H1 (cell line): ENCODE measurements at regions not wholly inside any gene's neighbourhood (a gene's known extent, or its start where the extent isn't known, plus 50 kb on each side); places are given as distances from the start of the nearest gene placed in this dataset.

Experiments
- ASH2L ChIP-seq: fragments of 200-600, 300-600 bp; sonication (generic); IDR thresholded peaks from one replicate; pipeline ENCODE4 v1.7.1; 2017; ENCODE audit warnings: low read length
- BCL11A ChIP-seq, 2 experiments: IDR thresholded peaks; one replicate each; pipeline ENCODE4 v1.6.1; 2011; ENCODE audit warnings: low read depth in 2 of 2, low read length in 2 of 2, mild to moderate bottlenecking in 2 of 2
- CHD7 ChIP-seq: fragments of 300-600 bp; sonication (generic); IDR thresholded peaks from 2 replicates; pipeline ENCODE4 v1.7.1; 2012; ENCODE audit warnings: low read length, moderate library complexity, mild to moderate bottlenecking, inconsistent platforms; ENCODE audit not compliant: insufficient replicate concordance
- EGR1 ChIP-seq: IDR thresholded peaks from 2 replicates; pipeline ENCODE4 v1.6.1; 2011; ENCODE audit warnings: low read depth, low read length, borderline replicate concordance
- JUND ChIP-seq: IDR thresholded peaks from 2 replicates; pipeline ENCODE4 v1.6.1; 2011; ENCODE audit warnings: mild to moderate bottlenecking, improper control_type of control experiment, low read length
- KDM1A ChIP-seq: fragments of 200-600, 300-600 bp; sonication (generic); IDR thresholded peaks from 2 replicates; pipeline ENCODE4 v1.7.1; 2016; ENCODE audit warnings: mild to moderate bottlenecking, low read length, borderline replicate concordance
- POLR2AphosphoS5 ChIP-seq: IDR thresholded peaks from 2 replicates; pipeline ENCODE4 v1.6.1; 2011; ENCODE audit warnings: low read depth, low read length
- RXRA ChIP-seq: IDR thresholded peaks from 2 replicates; pipeline ENCODE4 v1.6.1; 2011; ENCODE audit warnings: low read depth, mild to moderate bottlenecking, low read length, moderate library complexity; ENCODE audit not compliant: insufficient read depth
- TBP ChIP-seq: IDR thresholded peaks from 2 replicates; pipeline ENCODE4 v1.6.1; 2011; ENCODE audit warnings: low read depth, low read length, improper control_type of control experiment
- YY1 ChIP-seq: IDR thresholded peaks from 2 replicates; pipeline ENCODE4 v1.6.1; 2011; ENCODE audit warnings: low read depth, mild to moderate bottlenecking, low read length

DNA sequence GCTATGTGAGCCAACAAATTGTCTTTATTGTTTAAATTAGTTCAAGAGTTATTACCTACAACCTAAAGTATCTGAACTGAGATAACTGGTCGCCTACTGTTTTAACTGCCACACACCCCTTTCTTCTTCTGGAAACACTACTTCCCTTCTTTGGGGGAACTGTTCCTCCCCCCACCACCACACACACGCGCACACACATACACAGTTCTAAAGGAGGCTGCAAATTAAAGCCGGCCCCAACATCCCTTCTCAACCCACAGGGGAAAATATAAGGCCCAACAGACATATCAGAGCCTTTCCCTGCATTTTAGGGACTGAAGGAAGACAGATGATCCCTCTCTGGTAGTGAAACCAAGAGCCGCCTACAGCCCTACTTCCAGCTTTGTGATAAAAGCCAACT is 348.0 kb upstream of the JARID2 start (continued):
- no peak for TF ChIP-seq CHD7
- TF ChIP-seq ASH2L, result no peak
- TF ChIP-seq KDM1A, result no peak
- no peak for TF ChIP-seq POLR2AphosphoS5
- no peak for TF ChIP-seq JUND
- no peak for TF ChIP-seq YY1
- TF ChIP-seq TBP, result no peak
- TF ChIP-seq EGR1, result no peak
- TF ChIP-seq BCL11A (IDR thresholded peaks at IDR 0.05; ENCODE audit: low read depth in 2 of 2, low read length in 2 of 2), result no peak
- no peak for TF ChIP-seq RXRA
- TF ChIP-seq, all 59 proteins: peak for 0
